NOMO-1 treated with DMSO at 0.1 percent for 48 hours (cell line): ENCODE measurements at regions not wholly inside any gene's neighbourhood (a gene's known extent, or its start where the extent isn't known, plus 50 kb on each side); places are given as distances from the start of the nearest gene placed in this dataset.

Experiments used
- DNase-seq: peaks from one replicate; lab custom pipeline; 2025; ENCODE audit not compliant: unreplicated experiment; lab: John Stamatoyannopoulos, UW

- no peak for DNase-seq
Observed at GRCh38 chr5:88488561-88488960, 219.9 kb upstream of the TMEM161B start.

GRCh38 chr5:88488130-88488529 is 219.5 kb upstream of the TMEM161B start:
- DNase-seq, result no peak

- no peak for DNase-seq
Observed at GRCh38 chr5:88487066-88487465, 218.4 kb upstream of the TMEM161B start.

GRCh38 chr5:88486431-88486830 is 217.8 kb upstream of the TMEM161B start:
- DNase-seq, result no peak

DNA sequence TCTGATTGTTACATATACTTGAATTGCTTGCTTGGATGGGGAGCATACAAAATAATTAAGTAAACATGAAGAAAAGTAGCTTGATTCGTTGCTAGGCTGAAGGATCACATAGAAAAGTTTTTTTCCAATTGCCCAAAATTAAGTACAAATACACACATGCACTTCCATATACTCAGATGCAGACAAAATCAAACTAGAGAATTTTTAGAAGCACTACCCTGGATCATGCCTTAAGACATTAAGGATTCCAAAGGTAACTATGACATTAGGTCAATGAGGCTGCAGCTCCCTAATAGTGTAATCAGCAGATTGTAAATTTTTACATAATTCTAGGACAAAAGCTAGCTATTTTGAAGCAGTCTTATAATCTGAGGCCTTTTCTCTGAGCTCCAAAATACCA is 216.9 kb upstream of the TMEM161B start:
- DNase-seq, result no peak

DNA sequence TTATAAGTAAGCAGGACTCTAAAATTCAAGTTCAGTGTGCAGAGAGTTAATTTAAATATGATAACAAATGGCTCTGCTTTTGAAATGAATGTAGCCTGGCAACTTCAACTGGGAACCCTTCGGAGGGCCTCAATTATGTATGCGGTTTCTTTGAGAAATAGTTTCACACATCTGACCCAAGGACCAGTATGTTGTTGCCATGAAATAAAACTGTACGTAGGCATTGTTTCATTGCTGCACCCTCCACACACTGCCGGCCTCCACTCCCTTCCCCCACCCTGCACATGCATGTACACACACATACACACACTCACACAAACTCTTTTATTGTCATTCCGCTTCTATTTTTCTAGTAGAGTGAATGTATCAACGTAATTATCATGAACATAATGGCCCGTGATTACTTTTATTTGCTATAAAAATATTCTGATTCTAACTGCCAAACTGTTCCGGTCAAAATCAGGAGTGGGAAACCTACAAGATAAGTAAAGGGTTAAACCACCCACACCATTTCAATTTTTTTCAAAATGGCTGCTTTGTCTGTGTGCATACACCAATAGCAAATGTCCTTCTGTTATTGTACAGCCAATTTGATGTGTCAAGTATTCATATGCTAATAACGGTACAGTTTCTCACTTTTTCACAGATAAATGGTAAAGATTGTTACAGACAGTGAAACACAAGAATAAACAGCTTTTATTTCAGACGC is 215.5 kb upstream of the TMEM161B start:
- DNase-seq, result no peak

DNA sequence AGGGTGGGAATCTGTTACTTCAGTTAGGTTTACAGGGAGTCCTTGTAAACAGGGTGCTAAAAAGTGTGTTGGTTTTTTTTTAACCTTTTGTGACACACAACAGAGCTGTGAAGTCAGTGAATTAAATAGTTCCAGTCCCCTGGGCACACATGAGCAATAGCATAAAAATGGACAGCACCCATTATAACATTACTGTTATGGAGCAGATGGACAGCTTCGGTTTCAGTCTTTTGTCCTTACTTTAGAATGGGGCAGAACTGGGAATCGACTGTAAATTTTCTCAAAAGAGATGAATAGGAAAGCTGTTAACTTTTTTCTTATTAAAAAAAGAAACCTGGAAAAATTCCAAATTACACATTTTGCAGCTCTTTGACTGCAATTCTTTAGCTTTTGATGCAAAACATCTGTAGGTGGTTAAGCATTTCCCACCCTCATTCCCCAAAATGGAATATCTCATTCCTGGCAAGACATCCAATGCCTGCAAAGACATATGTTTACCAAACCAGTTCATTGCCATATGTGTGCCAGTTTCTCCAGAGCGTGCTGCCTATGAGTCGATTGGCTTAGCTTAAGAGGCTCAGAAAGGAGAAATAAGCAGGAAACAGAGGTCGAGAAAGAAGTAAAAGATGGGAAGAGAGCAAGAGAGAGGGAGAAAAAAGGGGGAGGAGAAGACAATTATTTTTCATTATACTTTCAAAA is 212.3 kb upstream of the TMEM161B start:
- no peak for DNase-seq

- no peak for DNase-seq
Observed at GRCh38 chr5:88480245-88480644, 211.6 kb upstream of the TMEM161B start.

GRCh38 chr5:88474574-88474973 is 205.9 kb upstream of the TMEM161B start:
- DNase-seq, result no peak

GRCh38 chr5:88470745-88471144 is 202.1 kb upstream of the TMEM161B start:
- DNase-seq, result peak; percentile 27

DNA sequence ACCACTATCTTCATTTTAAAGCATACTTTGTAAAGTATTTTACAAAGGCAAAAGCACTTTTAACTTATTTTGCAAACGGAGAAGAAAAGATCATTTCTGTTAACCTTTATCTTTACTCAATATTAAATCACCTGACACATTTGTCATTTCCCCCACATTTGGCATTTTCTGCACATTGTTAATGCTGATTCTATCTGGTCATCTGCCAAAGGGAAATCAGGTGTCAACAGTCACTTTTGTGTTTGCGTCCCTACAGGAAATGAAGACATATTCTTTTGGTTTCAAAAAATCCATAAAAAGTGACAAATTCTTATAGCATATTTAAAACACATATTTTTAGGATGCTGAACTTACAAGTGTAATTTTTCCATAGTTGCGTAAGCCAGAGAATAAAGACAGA is 191.3 kb upstream of the TMEM161B start:
- DNase-seq, result no peak

- DNase-seq, result no peak
Observed at GRCh38 chr5:88452820-88453219, 184.2 kb upstream of the TMEM161B start.

DNA sequence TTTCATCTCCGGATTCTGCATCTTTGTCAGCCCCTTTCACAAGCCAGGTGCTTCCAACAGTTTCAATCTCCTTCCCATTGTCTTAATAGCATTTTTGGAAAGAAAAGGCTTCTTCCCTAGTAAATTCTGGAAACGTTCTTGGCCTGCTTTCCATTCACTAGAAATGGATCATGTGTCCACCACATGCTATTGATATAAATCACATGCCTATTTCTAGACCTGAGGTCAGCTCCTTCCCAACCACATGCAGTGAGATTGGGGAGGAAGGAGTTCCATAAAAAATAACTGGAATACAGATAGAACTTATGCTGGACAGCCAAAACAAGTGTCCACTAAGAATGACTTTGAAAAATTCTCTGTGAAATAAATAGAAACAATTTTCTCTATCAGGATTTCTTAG is 181.6 kb upstream of the TMEM161B start:
- no peak for DNase-seq

GRCh38 chr5:88438006-88438405 is 169.4 kb upstream of the TMEM161B start:
- no peak for DNase-seq

DNA sequence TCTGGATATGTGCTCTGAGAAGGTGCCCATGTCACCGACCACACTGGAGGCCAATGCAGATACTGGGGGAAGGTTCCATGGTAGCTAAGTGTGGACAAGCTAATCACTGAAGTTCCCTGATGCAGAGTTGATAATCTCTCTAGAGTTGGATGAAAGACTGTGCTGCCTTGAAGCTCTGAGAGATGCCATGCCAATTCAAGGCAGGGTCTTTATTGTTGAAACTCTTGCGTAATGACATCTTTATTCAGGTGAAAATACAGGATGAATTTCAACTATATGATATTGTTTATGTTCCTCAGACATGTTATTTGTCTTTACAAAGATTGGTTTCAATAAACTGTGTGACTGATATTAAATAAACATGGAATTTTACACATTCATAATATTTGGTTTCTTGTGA is 167.6 kb upstream of the TMEM161B start:
- DNase-seq, result no peak

GRCh38 chr5:88428633-88429032 is 160.0 kb upstream of the TMEM161B start:
- DNase-seq, result no peak

DNA sequence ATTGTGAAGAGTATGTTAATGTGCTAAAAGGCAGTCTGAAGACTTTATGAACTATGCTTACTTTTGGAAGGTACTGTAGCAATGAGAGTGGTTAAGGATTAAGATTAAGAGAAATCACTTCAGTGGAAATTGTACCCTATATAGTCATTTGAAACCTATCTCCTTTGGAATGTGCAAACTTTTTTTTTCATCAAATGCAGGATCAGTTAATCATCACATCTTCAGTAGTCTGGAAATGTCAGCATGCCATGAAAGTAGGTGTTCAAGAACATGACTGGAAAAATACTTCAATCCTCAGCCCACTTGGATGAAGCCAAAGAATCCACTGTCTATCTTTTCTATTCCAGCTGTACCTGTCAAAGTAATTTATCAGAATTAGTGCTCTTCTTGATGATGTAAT is 157.8 kb upstream of the TMEM161B start:
- no peak for DNase-seq

DNA sequence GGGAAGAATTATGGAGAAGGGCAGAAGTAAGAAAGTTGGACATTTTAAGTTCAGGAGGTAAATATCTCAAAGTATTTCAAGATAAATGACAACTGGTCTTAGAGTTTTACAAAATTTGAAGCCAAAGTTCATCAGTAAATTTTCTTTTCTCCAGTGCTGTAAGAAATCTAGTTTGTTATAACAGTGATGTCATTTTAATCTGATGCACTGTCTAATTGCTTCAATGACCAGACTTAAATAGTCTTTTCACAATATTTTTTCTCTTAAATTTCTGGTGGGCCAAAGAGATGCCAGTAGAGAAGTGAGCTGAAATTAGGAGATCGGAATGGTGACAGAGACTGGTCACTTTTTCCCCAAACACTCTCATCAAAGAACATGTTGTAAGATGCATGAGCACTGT is 156.5 kb upstream of the TMEM161B start:
- no peak for DNase-seq

DNA sequence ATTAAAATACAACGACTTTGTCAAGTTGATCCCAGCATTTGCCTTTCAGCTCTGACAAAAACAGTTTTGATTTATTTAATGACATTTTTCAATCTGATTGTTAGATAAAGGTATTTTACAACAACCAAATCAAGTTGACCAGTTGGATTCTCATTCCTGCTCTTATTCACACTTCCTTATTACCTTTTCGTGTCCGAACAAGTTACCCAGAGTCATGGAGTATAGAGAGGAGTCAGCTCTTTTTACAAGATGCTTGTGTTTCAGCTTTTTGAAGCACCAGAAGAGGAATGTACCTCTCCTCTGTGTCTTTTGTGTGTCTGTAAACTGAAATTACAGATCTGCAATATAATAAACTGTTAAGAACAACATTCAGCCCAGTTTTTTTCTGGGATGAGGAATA is 151.3 kb upstream of the TMEM161B start:
- no peak for DNase-seq

GRCh38 chr5:88407341-88407740 is 138.7 kb upstream of the TMEM161B start:
- no peak for DNase-seq

GRCh38 chr5:88405783-88406182 is 137.1 kb upstream of the TMEM161B start:
- DNase-seq, result no peak

GRCh38 chr5:88404405-88404804 is 135.8 kb upstream of the TMEM161B start:
- no peak for DNase-seq

- DNase-seq, result no peak
Observed at GRCh38 chr5:88401686-88402085, 133.0 kb upstream of the TMEM161B start.
